ENCODE measurements at regions not wholly inside any gene's neighbourhood (a gene's known extent, or its start where the extent isn't known, plus 50 kb on each side); places are given as distances from the start of the nearest gene placed in this dataset.

- H3K4me2 ChIP-seq: no peak overlapping the region
Observed at GRCh38 chr5:23649594-23649993, 142.2 kb downstream of the PRDM9 start.

DNA sequence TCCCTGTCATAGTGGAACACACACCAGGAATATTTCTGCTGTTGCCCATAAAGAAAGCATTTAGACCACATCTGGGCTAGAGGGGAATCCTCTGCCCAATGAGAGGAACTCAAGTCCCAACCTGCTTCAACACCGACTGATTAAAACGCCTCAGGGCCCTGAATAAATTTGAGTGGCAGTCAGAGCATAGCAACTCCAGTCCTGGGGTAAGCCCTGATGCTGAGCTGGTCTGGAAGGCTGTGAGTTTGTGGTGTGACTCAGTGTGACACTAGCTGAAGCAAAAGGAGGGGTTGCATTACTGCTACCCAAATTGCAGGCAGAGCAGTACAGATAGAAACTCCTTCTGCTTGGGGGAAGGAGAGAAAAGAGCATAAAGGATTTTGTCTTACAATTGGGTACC, 148.3 kb downstream of the PRDM9 start:
- no peak for DNase-seq (ENCODE audit: low read depth in 1 of 2, low spot score in 1 of 2)
- Histone ChIP-seq H3K4me1 (no peaks in the 10 kb centered on the region), H3K27ac (no peak overlapping the region), H3K4me2 (no peak overlapping the region), H3K4me3 (no peak overlapping the region), H3K9me3 (no peaks in the 10 kb centered on the region)
- FAIRE-seq: no peak
- WGBS (ENCODE audit: missing lambda C conversion rate): 13% methylated on average over 2 of the region's 2 CpGs
- CTCF ChIA-PET: no interaction called here
- ATAC-seq: no peak
- TF ChIP-seq SMC3 (IDR thresholded peaks at IDR 0.05) (no peak), USF2 (IDR thresholded peaks at IDR 0.05) (no peak), HOXB5 (CRISPR knock-in tag; IDR thresholded peaks at IDR 0.05) (no peak), CBX8 (IDR thresholded peaks at IDR 0.05) (no peak), EHF (CRISPR knock-in tag; IDR thresholded peaks at IDR 0.05) (no peak), RARB (CRISPR knock-in tag; IDR thresholded peaks at IDR 0.05) (no peak), NPAS2 (CRISPR knock-in tag; IDR thresholded peaks at IDR 0.05; ENCODE audit: borderline replicate concordance) (no peak), NFE2L2 (conservative IDR thresholded peaks at IDR 0.05; ENCODE audit: low read length) (no peak), GATA3 (IDR thresholded peaks at IDR 0.05; ENCODE audit: borderline replicate concordance) (no peak), KDM1A (IDR thresholded peaks at IDR 0.05; ENCODE audit: low read depth) (no peak), FOSL2 (IDR thresholded peaks at IDR 0.05) (no peak), FOSL2 (CRISPR knock-in tag; IDR thresholded peaks at IDR 0.05) (no peak), TP53 (CRISPR knock-in tag; IDR thresholded peaks at IDR 0.05) (no peak), KDM5A (IDR thresholded peaks at IDR 0.05) (no peak)
- TF ChIP-seq, protein P1, sequence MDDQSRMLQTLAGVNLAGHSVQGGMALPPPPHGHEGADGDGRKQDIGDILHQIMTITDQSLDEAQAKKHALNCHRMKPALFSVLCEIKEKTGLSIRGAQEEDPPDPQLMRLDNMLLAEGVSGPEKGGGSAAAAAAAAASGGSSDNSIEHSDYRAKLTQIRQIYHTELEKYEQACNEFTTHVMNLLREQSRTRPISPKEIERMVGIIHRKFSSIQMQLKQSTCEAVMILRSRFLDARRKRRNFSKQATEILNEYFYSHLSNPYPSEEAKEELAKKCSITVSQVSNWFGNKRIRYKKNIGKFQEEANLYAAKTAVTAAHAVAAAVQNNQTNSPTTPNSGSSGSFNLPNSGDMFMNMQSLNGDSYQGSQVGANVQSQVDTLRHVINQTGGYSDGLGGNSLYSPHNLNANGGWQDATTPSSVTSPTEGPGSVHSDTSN (IDR thresholded peaks at IDR 0.05): no peak
- TF ChIP-seq, protein P2, sequence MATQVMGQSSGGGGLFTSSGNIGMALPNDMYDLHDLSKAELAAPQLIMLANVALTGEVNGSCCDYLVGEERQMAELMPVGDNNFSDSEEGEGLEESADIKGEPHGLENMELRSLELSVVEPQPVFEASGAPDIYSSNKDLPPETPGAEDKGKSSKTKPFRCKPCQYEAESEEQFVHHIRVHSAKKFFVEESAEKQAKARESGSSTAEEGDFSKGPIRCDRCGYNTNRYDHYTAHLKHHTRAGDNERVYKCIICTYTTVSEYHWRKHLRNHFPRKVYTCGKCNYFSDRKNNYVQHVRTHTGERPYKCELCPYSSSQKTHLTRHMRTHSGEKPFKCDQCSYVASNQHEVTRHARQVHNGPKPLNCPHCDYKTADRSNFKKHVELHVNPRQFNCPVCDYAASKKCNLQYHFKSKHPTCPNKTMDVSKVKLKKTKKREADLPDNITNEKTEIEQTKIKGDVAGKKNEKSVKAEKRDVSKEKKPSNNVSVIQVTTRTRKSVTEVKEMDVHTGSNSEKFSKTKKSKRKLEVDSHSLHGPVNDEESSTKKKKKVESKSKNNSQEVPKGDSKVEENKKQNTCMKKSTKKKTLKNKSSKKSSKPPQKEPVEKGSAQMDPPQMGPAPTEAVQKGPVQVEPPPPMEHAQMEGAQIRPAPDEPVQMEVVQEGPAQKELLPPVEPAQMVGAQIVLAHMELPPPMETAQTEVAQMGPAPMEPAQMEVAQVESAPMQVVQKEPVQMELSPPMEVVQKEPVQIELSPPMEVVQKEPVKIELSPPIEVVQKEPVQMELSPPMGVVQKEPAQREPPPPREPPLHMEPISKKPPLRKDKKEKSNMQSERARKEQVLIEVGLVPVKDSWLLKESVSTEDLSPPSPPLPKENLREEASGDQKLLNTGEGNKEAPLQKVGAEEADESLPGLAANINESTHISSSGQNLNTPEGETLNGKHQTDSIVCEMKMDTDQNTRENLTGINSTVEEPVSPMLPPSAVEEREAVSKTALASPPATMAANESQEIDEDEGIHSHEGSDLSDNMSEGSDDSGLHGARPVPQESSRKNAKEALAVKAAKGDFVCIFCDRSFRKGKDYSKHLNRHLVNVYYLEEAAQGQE (IDR thresholded peaks at IDR 0.05): no peak
- TF ChIP-seq, protein P3, sequence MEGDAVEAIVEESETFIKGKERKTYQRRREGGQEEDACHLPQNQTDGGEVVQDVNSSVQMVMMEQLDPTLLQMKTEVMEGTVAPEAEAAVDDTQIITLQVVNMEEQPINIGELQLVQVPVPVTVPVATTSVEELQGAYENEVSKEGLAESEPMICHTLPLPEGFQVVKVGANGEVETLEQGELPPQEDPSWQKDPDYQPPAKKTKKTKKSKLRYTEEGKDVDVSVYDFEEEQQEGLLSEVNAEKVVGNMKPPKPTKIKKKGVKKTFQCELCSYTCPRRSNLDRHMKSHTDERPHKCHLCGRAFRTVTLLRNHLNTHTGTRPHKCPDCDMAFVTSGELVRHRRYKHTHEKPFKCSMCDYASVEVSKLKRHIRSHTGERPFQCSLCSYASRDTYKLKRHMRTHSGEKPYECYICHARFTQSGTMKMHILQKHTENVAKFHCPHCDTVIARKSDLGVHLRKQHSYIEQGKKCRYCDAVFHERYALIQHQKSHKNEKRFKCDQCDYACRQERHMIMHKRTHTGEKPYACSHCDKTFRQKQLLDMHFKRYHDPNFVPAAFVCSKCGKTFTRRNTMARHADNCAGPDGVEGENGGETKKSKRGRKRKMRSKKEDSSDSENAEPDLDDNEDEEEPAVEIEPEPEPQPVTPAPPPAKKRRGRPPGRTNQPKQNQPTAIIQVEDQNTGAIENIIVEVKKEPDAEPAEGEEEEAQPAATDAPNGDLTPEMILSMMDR (IDR thresholded peaks at IDR 0.05): no peak
- TF ChIP-seq, protein P4, sequence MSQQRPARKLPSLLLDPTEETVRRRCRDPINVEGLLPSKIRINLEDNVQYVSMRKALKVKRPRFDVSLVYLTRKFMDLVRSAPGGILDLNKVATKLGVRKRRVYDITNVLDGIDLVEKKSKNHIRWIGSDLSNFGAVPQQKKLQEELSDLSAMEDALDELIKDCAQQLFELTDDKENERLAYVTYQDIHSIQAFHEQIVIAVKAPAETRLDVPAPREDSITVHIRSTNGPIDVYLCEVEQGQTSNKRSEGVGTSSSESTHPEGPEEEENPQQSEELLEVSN (IDR thresholded peaks at IDR 0.05; ENCODE audit: borderline replicate concordance, low read depth): no peak
- POLR2A ChIA-PET: no interaction called here

More at GRCh38 chr5:23649594-23649993, 142.2 kb downstream of the PRDM9 start:
- ChIA-PET CTCF (no interaction called here), POLR2A (no interaction called here)
- no peak for FAIRE-seq
- Histone ChIP-seq H3K27ac (no peak overlapping the region), H3K4me3 (no peak overlapping the region), H3K9me3 (no peaks in the 10 kb centered on the region; the same call in 2 of the 3 replicates), H3K4me1 (no peaks in the 10 kb centered on the region)
- DNase-seq (ENCODE audit: low read depth in 1 of 2, low spot score in 1 of 2): no peak
- 27% methylated on average over 4 of the region's 4 CpGs for WGBS (ENCODE audit: missing lambda C conversion rate)
- TF ChIP-seq, protein P5, sequence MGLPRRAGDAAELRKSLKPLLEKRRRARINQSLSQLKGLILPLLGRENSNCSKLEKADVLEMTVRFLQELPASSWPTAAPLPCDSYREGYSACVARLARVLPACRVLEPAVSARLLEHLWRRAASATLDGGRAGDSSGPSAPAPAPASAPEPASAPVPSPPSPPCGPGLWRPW (IDR thresholded peaks at IDR 0.05): no peak
- TF ChIP-seq, protein P3 (IDR thresholded peaks at IDR 0.05): no peak
- TF ChIP-seq KDM1A (IDR thresholded peaks at IDR 0.05; ENCODE audit: low read depth) (no peak), TP53 (CRISPR knock-in tag; IDR thresholded peaks at IDR 0.05) (no peak), POLR2A (IDR thresholded peaks at IDR 0.05; ENCODE audit: low read length) (no peak), CBX8 (IDR thresholded peaks at IDR 0.05) (no peak), FOSL2 (IDR thresholded peaks at IDR 0.05) (no peak), FOSL2 (CRISPR knock-in tag; IDR thresholded peaks at IDR 0.05) (no peak), HDAC2 (IDR thresholded peaks at IDR 0.05) (no peak), JUN (IDR thresholded peaks at IDR 0.05) (no peak), CHD4 (IDR thresholded peaks at IDR 0.05; ENCODE audit: borderline replicate concordance) (no peak), MAX (IDR thresholded peaks at IDR 0.05) (no peak), ESRRA (IDR thresholded peaks at IDR 0.05; ENCODE audit: borderline replicate concordance, low read length) (no peak), ZNF302 (CRISPR knock-in tag; IDR thresholded peaks at IDR 0.05) (no peak), HOXB5 (CRISPR knock-in tag; IDR thresholded peaks at IDR 0.05) (no peak), RNF2 (IDR thresholded peaks at IDR 0.05; ENCODE audit: borderline replicate concordance, low read depth) (no peak), RFX5 (IDR thresholded peaks at IDR 0.05) (no peak)
- ATAC-seq: no peak
